Breast epithelium (tissue), 3 donors: ENCODE measurements at regions not wholly inside any gene's neighbourhood (a gene's known extent, or its start where the extent isn't known, plus 50 kb on each side); places are given as distances from the start of the nearest gene placed in this dataset.

Experiments used
- POLR2A ChIP-seq: fragments of 450-650 bp; IDR thresholded peaks from one replicate; pipeline ENCODE4 v1.6.1; 2016; ENCODE audit warnings: antibody characterized with exemption, mild to moderate bottlenecking, moderate library complexity
- TF ChIP-seq, protein P1 (sequence below), 3 donors: fragments of 450-650 bp; IDR thresholded peaks; one replicate each; pipeline ENCODE4 v1.5.1; 2016 to 2017; ENCODE audit warnings: antibody characterized with exemption in 3 of 3, mild to moderate bottlenecking in 3 of 3, moderate library complexity in 3 of 3

DNA sequence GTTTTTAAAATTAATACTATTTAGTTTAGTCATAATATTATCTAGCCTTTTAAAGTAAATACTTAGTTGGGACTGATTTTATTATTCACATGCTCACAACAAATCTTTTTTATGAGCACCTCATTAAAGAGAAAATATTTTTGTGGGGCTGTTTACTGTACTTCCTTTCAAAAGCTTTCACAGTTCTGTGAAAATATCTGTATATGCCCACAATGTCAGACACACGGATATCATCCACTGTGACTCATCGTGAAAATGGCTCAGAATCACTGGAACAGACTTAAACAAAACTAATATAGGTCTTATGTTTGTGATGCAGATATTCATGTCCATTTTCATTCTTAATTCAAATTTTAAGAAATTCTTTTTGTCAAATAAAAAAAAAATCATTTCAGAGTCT lies 305.2 kb downstream of the RAB38 start:
- TF ChIP-seq POLR2A, result no peak
- TF ChIP-seq, protein P1, sequence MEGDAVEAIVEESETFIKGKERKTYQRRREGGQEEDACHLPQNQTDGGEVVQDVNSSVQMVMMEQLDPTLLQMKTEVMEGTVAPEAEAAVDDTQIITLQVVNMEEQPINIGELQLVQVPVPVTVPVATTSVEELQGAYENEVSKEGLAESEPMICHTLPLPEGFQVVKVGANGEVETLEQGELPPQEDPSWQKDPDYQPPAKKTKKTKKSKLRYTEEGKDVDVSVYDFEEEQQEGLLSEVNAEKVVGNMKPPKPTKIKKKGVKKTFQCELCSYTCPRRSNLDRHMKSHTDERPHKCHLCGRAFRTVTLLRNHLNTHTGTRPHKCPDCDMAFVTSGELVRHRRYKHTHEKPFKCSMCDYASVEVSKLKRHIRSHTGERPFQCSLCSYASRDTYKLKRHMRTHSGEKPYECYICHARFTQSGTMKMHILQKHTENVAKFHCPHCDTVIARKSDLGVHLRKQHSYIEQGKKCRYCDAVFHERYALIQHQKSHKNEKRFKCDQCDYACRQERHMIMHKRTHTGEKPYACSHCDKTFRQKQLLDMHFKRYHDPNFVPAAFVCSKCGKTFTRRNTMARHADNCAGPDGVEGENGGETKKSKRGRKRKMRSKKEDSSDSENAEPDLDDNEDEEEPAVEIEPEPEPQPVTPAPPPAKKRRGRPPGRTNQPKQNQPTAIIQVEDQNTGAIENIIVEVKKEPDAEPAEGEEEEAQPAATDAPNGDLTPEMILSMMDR (IDR thresholded peaks at IDR 0.05), result no peak
